ENCODE measurements at regions not wholly inside any gene's neighbourhood (a gene's known extent, or its start where the extent isn't known, plus 50 kb on each side); places are given as distances from the start of the nearest gene placed in this dataset.

DNA sequence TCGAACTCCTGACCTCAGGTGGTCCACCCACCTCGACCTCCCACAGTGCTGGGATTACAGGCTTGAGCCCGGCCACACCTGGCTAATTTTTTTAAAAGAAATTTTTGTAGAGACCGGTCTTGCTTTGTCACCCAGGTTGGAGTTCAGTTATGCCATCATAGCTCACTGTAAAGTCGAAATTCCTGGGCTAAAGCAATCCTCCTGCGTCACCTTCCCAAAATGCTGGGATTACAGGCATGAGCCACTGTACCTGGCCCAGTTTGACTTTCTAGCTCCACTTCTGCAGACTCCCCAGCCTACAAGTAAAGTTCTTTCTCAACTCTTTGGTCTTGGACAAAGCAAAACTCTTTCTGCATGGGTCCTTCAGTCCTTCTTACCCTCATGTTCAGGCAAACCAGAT lies 214.1 kb downstream of the SKIDA1 start:
- TF ChIP-seq, protein P1, sequence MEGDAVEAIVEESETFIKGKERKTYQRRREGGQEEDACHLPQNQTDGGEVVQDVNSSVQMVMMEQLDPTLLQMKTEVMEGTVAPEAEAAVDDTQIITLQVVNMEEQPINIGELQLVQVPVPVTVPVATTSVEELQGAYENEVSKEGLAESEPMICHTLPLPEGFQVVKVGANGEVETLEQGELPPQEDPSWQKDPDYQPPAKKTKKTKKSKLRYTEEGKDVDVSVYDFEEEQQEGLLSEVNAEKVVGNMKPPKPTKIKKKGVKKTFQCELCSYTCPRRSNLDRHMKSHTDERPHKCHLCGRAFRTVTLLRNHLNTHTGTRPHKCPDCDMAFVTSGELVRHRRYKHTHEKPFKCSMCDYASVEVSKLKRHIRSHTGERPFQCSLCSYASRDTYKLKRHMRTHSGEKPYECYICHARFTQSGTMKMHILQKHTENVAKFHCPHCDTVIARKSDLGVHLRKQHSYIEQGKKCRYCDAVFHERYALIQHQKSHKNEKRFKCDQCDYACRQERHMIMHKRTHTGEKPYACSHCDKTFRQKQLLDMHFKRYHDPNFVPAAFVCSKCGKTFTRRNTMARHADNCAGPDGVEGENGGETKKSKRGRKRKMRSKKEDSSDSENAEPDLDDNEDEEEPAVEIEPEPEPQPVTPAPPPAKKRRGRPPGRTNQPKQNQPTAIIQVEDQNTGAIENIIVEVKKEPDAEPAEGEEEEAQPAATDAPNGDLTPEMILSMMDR (optimal IDR thresholded peaks at IDR 0.05 in 1 of 3, IDR thresholded peaks at IDR 0.05 in 1 of 3, conservative IDR thresholded peaks at IDR 0.05 in 1 of 3; ENCODE audit: extremely low read depth in 1 of 3, insufficient read depth in 2 of 3, low read length in 3 of 3) = no peak
- no peak for TF ChIP-seq EZH2 (IDR thresholded peaks at IDR 0.05; ENCODE audit: low read length)

Measured in keratinocyte (primary cell).